Heart left ventricle (tissue), 13 donors: ENCODE measurements at regions not wholly inside any gene's neighbourhood (a gene's known extent, or its start where the extent isn't known, plus 50 kb on each side); places are given as distances from the start of the nearest gene placed in this dataset.

Source experiments
- CTCF ChIP-seq, 12 donors: fragments of 200-600 bp; sonication (generic) in 4 of 12; IDR thresholded peaks; one replicate each; pipeline versions ENCODE4 v1.5.0 to v1.8.0; 2018 to 2022; ENCODE audit warnings: antibody characterized with exemption in 12 of 12, mild to moderate bottlenecking in 5 of 12
- POLR2A ChIP-seq, 2 donors: fragments of 450-650 bp; IDR thresholded peaks; one replicate each; pipeline ENCODE4 v1.6.1; 2017; ENCODE audit warnings: antibody characterized with exemption in 2 of 2, mild to moderate bottlenecking in 2 of 2, moderate library complexity in 2 of 2
- donor health status: ischemic (EF 13 %, LVEDD 7.1; RV severe dilation, severe dysfunction).
- donor health status: DM: no; HTN: yes; CAD: no.
- donor health status: DM: no; HTN: no; CAD: no.
- donor health status: ischemic (EF 25% LVEDD 6.9; RV normal size, moderate dysfunction).
- donor health status: ischemic (EF 25% LVEDD 5.7; RV mildly dilated, moderate dysfunction).
- donor health status: ischemic (EF 35%, LVEDD 5.7; RV mildly dilated, moderate dysfunction).
- donor health status: nonischemic (EF 11% LVEDD 7.7; RV severe dilation, severe dysfunction).
- donor health status: DM: yes; HTN: yes; CAD: no.
- donor health status: PGD.
- donor health status: ischemic (EF 29% LVEDD 5.4; RV normal size, mild dysfunction).
- donor health status: nonischemic (EF 23%, LVEDD 6.1; RV moderate dilation, normal function).

- no peak for TF ChIP-seq CTCF (IDR thresholded peaks at IDR 0.05)
- TF ChIP-seq POLR2A (IDR thresholded peaks at IDR 0.05): no peak
Observed at GRCh38 chr6:84581494-84582259, 182.7 kb downstream of the TBX18 start.
